ENCODE measurements at regions not wholly inside any gene's neighbourhood (a gene's known extent, or its start where the extent isn't known, plus 50 kb on each side); places are given as distances from the start of the nearest gene placed in this dataset.

GRCh38 chr5:104928906-104929520 is 1366.4 kb upstream of the NUDT12 start:
- DNase-seq (ENCODE audit: low read depth, low spot score), result no peak
- TF ChIP-seq CTCF (IDR thresholded peaks at IDR 0.05; ENCODE audit: low read depth, low read length), result no peak
- in situ Hi-C loops (cut with HindIII; ENCODE audit: low sequenced_read_pairs), result no loop called here
- H3K4me3 ChIP-seq (ENCODE audit: low read depth, low read length), result no peak overlapping the region

- DNase-seq (ENCODE audit: low read depth, low spot score), result no peak
- TF ChIP-seq CTCF (IDR thresholded peaks at IDR 0.05; ENCODE audit: low read depth, low read length), result no peak
- in situ Hi-C loops (cut with HindIII; ENCODE audit: low sequenced_read_pairs), result no loop called here
- H3K4me3 ChIP-seq (ENCODE audit: low read depth, low read length), result no peak overlapping the region
These were observed 1352.6 kb upstream of the NUDT12 start for GRCh38 chr5:104915226-104915625.

- H3K4me3 ChIP-seq (ENCODE audit: low read depth, low read length), result no peak overlapping the region
- no peak for TF ChIP-seq CTCF (IDR thresholded peaks at IDR 0.05; ENCODE audit: low read depth, low read length)
- no peak for DNase-seq (ENCODE audit: low read depth, low spot score)
- in situ Hi-C loops (cut with HindIII; ENCODE audit: low sequenced_read_pairs), result no loop called here
These were observed 1352.0 kb upstream of the NUDT12 start for GRCh38 chr5:104914536-104915070.

- in situ Hi-C loops (cut with HindIII; ENCODE audit: low sequenced_read_pairs), result no loop called here
- TF ChIP-seq CTCF (IDR thresholded peaks at IDR 0.05; ENCODE audit: low read depth, low read length), result no peak
- DNase-seq (ENCODE audit: low read depth, low spot score), result no peak
- no peak overlapping the region for H3K4me3 ChIP-seq (ENCODE audit: low read depth, low read length)
These were observed 1351.3 kb upstream of the NUDT12 start for GRCh38 chr5:104913841-104914281.

- TF ChIP-seq CTCF (IDR thresholded peaks at IDR 0.05; ENCODE audit: low read depth, low read length), result no peak
- no peak overlapping the region for H3K4me3 ChIP-seq (ENCODE audit: low read depth, low read length)
- in situ Hi-C loops (cut with HindIII; ENCODE audit: low sequenced_read_pairs), result no loop called here
- DNase-seq (ENCODE audit: low read depth, low spot score), result peak; percentile 9
These were observed 1347.2 kb upstream of the NUDT12 start for GRCh38 chr5:104909803-104910202.

GRCh38 chr5:104904561-104904960 is 1342.0 kb upstream of the NUDT12 start:
- no peak for TF ChIP-seq CTCF (IDR thresholded peaks at IDR 0.05; ENCODE audit: low read depth, low read length)
- no peak for DNase-seq (ENCODE audit: low read depth, low spot score)
- no peak overlapping the region for H3K4me3 ChIP-seq (ENCODE audit: low read depth, low read length)
- in situ Hi-C loops (cut with HindIII; ENCODE audit: low sequenced_read_pairs), result no loop called here
